ENCODE measurements at regions not wholly inside any gene's neighbourhood (a gene's known extent, or its start where the extent isn't known, plus 50 kb on each side); places are given as distances from the start of the nearest gene placed in this dataset.

GRCh38 chr15:46059921-46060594 is 425.2 kb downstream of the SQOR start:
- Histone ChIP-seq H3K4me1 (ENCODE audit: insufficient read depth, low read length) (no peaks in the 10 kb centered on the region), H3K27ac (ENCODE audit: low read depth in 1 of 2, low read length in 2 of 2) (no peak overlapping the region), H3K4me3 (ENCODE audit: low read length) (no peak overlapping the region), H3K36me3 (ENCODE audit: insufficient read depth, low read length) (no peaks in the 10 kb centered on the region), H3K27me3 (ENCODE audit: control insufficient read depth in 1 of 2, insufficient read depth in 2 of 2, low read length in 2 of 2) (no peaks in the 10 kb centered on the region), H3K9me3 (ENCODE audit: control insufficient read depth in 1 of 2, insufficient read depth in 1 of 2, low read length in 2 of 2) (no peaks in the 10 kb centered on the region)
- no peaks in the 10 kb centered on the region for H3K36me3 Mint-ChIP-seq (ENCODE audit: low read depth)
- intact Hi-C loops (cut with DNase I, micrococcal nuclease), result no loop called here
- H3K4me1 Mint-ChIP-seq (ENCODE audit: low read depth), result no peaks in the 10 kb centered on the region
- ChIA-PET POLR2A (no interaction called here), CTCF (no interaction called here)
- TF ChIP-seq CTCF (IDR thresholded peaks at IDR 0.05), result no peak
- H3K27ac Mint-ChIP-seq, result no peak overlapping the region
- ATAC-seq (ENCODE audit: poor library complexity) (no peak), DNase-seq (no peak)
- H3K27me3 Mint-ChIP-seq, result no peaks in the 10 kb centered on the region
- no peaks in the 10 kb centered on the region for H3K9me3 Mint-ChIP-seq
- H3K4me3 Mint-ChIP-seq, result no peak overlapping the region

GRCh38 chr15:46061002-46061401 is 426.2 kb downstream of the SQOR start:
- Histone ChIP-seq H3K27ac (ENCODE audit: low read depth in 1 of 2, low read length in 2 of 2) (no peak overlapping the region), H3K4me3 (ENCODE audit: low read length) (no peak overlapping the region), H3K36me3 (ENCODE audit: insufficient read depth, low read length) (no peaks in the 10 kb centered on the region), H3K27me3 (ENCODE audit: control insufficient read depth in 1 of 2, insufficient read depth in 2 of 2, low read length in 2 of 2) (no peaks in the 10 kb centered on the region), H3K9me3 (ENCODE audit: control insufficient read depth in 1 of 2, insufficient read depth in 1 of 2, low read length in 2 of 2) (no peaks in the 10 kb centered on the region), H3K4me1 (ENCODE audit: insufficient read depth, low read length) (no peaks in the 10 kb centered on the region)
- POLR2A ChIA-PET, result no interaction called here
- CTCF ChIA-PET, result no interaction called here
- H3K36me3 Mint-ChIP-seq (ENCODE audit: low read depth), result no peaks in the 10 kb centered on the region
- DNase-seq (no peak), ATAC-seq (ENCODE audit: poor library complexity) (no peak)
- intact Hi-C loops (cut with DNase I, micrococcal nuclease), result no loop called here
- TF ChIP-seq CTCF (IDR thresholded peaks at IDR 0.05), result no peak
- no peaks in the 10 kb centered on the region for H3K9me3 Mint-ChIP-seq
- no peak overlapping the region for H3K27ac Mint-ChIP-seq
- no peaks in the 10 kb centered on the region for H3K4me1 Mint-ChIP-seq (ENCODE audit: low read depth)
- no peaks in the 10 kb centered on the region for H3K27me3 Mint-ChIP-seq
- no peak overlapping the region for H3K4me3 Mint-ChIP-seq

- DNase-seq (no peak), ATAC-seq (ENCODE audit: poor library complexity) (no peak)
- POLR2A ChIA-PET, result no interaction called here
- Mint-ChIP-seq H3K9me3 (no peaks in the 10 kb centered on the region), H3K36me3 (ENCODE audit: low read depth) (no peaks in the 10 kb centered on the region), H3K27me3 (no peaks in the 10 kb centered on the region), H3K4me1 (ENCODE audit: low read depth) (no peaks in the 10 kb centered on the region), H3K27ac (no peak overlapping the region), H3K4me3 (no peak overlapping the region)
- Histone ChIP-seq H3K27me3 (ENCODE audit: control insufficient read depth in 1 of 2, insufficient read depth in 2 of 2, low read length in 2 of 2) (no peaks in the 10 kb centered on the region), H3K36me3 (ENCODE audit: insufficient read depth, low read length) (no peaks in the 10 kb centered on the region), H3K4me3 (ENCODE audit: low read length) (no peak overlapping the region), H3K4me1 (ENCODE audit: insufficient read depth, low read length) (no peaks in the 10 kb centered on the region), H3K27ac (ENCODE audit: low read depth in 1 of 2, low read length in 2 of 2) (no peak overlapping the region), H3K9me3 (ENCODE audit: control insufficient read depth in 1 of 2, insufficient read depth in 1 of 2, low read length in 2 of 2) (peaks cover 0 to 6% of the 10 kb centered on the region in 2 experiments)
- intact Hi-C loops (cut with DNase I, micrococcal nuclease), result no loop called here
- CTCF ChIA-PET, result no interaction called here
- no peak for TF ChIP-seq CTCF (IDR thresholded peaks at IDR 0.05)
Observed at GRCh38 chr15:46077220-46077619, 442.4 kb downstream of the SQOR start.

Measured in CD4-positive, alpha-beta T cell (primary cell).